Stomach (tissue), 4 donors: ENCODE measurements at regions not wholly inside any gene's neighbourhood (a gene's known extent, or its start where the extent isn't known, plus 50 kb on each side); places are given as distances from the start of the nearest gene placed in this dataset.

Experiments used
- EP300 ChIP-seq: sonication (generic); formaldehyde crosslinking; IDR thresholded peaks from one replicate; pipeline ENCODE4 v1.6.1; 2017; ENCODE audit warnings: antibody characterized with exemption
- TF ChIP-seq, protein P1 (sequence below), 7 experiments: fragments of 450-650 bp in 4 of 7; fragments of 200-600 bp in 3 of 7; sonication (generic) in 3 of 7; IDR thresholded peaks; one replicate each; pipeline ENCODE4 v1.5.1; 2016 to 2019; ENCODE audit warnings: antibody characterized with exemption in 7 of 7, control low read depth in 2 of 7, mild to moderate bottlenecking in 1 of 7

DNA sequence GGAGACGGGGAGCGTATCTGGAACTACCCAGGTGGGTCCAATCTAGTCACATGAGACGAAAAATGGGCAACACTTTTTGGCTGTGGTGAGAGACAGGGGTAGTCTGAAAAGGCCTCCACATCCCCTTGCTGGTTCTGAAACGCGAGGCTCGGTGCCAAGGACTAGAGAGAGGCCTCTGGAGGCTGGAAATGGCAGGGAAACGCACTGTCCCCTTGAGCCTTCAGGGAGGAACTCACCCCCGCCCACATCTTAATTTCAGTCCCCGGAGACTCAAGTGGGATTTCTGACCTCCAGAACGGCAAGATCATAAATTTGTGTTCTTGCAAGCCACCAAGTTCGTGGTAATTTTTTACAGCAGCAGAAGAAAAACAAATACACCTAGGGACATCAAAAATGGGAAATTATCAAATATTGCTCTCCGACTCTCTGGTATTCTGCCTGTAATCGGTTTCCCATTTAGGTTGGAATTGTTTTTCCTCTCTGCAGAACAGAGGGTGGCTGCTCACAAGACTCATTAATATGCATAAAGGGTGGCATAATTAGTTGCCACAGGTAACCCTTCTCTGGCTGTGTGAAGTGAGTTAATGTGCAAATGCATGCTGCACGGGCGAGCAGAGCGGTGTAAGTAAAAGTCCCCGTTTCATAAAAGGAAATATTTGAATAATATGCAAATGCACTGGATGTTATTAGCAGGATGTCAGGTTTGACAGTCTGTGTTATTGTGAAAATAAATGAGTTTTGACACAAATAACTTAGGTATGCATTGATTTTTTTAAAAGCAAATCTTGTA is 185.7 kb downstream of the ARRDC4 start:
- TF ChIP-seq, protein P1, sequence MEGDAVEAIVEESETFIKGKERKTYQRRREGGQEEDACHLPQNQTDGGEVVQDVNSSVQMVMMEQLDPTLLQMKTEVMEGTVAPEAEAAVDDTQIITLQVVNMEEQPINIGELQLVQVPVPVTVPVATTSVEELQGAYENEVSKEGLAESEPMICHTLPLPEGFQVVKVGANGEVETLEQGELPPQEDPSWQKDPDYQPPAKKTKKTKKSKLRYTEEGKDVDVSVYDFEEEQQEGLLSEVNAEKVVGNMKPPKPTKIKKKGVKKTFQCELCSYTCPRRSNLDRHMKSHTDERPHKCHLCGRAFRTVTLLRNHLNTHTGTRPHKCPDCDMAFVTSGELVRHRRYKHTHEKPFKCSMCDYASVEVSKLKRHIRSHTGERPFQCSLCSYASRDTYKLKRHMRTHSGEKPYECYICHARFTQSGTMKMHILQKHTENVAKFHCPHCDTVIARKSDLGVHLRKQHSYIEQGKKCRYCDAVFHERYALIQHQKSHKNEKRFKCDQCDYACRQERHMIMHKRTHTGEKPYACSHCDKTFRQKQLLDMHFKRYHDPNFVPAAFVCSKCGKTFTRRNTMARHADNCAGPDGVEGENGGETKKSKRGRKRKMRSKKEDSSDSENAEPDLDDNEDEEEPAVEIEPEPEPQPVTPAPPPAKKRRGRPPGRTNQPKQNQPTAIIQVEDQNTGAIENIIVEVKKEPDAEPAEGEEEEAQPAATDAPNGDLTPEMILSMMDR (IDR thresholded peaks at IDR 0.05) = no peak
- no peak for TF ChIP-seq EP300
